HG02973 (cell line): ENCODE measurements at regions not wholly inside any gene's neighbourhood (a gene's known extent, or its start where the extent isn't known, plus 50 kb on each side); places are given as distances from the start of the nearest gene placed in this dataset.

ENCODE experiments used
- ATAC-seq: cut with Tn5 transposase; IDR thresholded peaks from one replicate; pipeline ENCODE4 v1.9.1; 2021; ENCODE audit warnings: moderate library complexity; ENCODE audit not compliant: unreplicated experiment

DNA sequence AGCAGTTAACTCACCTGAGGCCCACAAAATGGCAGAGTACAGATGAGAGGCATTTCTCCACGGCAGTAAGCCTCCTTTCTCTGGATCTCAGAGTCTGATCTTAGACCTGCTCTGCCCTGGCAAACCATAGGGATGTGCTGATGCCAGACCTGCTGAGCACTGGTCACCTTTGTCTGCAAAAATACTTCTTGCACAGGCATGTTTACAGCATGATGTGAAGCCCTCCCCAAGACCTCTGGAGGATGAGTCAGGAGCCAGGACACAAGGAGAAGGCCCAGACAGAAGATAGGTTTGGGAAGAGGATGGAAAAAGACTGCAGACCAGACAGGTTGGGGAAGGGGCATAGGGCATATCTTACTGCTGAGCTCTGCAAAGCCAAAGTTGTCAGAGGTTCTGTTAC lies 426.6 kb downstream of the PMP22 start:
- no peak for ATAC-seq

DNA sequence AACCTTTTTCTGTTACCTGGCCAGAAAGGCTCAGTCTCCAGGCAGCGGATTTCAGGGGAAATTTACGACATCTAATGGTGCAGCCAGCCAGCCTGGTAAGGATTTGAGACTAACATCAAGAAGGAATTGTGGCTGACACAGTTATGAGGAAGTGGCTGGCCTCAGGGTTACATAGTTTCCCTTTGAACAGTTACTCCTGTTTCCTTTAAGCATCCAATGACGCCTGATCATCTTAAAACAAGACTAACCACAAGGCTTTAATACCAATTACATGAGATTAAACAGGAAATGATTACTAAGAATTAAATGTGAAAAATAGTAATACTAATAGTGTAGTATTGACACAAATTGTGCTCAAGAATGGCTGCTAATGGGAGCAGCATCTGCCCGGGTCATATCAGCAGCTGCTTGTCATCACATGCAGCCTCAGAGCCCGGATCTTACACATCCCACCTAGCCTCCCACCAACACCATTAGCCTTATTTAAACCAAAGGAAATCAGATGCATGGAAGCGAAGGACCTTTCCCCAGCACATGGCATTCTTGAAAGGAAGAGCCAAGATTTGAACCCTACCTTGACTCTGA lies 431.8 kb downstream of the PMP22 start:
- no peak for ATAC-seq

DNA sequence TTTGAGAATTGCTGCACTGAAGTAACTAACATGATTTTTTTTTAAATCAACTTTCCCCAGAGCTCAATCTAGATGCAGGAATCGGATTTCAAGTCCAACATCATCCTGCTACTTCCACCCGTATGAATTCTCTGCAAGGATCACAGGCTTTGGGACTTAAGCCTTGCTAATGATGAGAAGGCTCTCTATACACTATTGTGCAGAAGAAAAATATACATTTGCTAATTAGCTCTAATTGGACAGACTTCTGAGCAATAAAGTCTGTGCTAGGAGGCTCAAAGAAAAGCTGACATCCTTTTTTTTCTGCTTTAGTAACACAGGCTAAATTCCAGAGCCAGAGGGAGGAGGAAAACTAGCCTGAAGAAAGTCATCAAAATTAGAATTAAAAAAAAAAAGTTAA lies 433.6 kb downstream of the PMP22 start:
- ATAC-seq = no peak

DNA sequence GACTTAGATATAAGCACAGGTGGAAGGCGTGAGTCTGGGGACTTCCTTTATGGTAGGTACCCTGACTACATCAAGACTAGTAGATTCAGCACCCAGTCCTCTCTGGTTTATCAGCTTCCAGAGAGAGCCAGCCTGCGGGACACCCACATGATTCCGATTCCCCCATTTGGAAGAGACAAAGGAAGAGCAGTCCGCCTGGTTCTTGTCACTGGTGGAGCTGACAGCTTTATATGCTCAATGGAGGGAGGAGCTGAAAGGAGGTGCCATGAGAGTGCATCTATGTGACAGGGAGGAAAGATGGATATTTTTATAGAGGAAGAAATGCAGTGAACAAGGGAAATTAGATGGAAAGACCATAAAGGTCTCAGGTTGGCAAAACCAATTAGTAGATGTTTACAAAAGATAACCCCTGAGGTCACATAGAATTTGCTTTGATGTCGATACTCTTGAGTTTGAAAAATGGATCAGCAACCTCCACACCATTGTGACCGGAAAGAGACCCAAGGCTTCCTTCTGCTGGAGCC lies 437.7 kb downstream of the PMP22 start:
- ATAC-seq = no peak

DNA sequence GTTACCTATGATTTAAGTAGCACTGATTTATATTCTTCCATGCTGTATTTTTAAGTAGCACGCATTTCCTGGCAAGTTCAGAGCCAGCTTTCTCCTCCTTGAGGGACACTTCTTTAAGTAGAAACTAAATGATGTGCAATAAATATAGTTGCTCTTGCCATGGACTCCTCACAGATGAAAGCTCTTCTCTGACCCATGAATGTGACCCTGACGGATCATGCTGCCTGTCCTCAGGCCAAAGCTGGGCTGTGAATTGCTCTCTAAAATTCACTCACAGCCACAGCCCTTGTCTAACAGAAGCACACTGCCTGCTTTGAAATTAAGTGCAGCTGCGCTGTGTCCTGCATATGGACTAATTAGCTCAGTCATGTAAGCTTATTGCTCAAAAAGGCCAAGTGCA lies 438.8 kb downstream of the PMP22 start:
- no peak for ATAC-seq

DNA sequence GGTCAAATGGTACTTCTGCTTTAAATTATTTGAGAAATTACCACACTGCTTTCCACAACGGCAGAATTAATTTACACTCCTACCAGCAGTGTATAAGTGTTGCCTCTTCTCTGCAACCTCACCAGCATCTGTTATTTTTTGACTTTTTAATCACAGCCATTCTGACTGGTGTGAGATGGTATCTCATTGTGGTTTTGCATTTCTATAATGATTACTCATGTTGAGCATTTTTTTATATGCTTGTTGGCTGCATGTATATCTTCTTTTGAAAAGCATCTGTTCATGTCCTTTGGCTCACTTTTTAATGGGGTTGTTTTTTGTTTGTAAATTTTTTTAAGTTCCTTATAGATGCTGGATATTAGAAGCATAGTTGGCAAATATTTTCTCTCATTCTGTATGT lies 446.7 kb downstream of the PMP22 start:
- ATAC-seq = no peak

DNA sequence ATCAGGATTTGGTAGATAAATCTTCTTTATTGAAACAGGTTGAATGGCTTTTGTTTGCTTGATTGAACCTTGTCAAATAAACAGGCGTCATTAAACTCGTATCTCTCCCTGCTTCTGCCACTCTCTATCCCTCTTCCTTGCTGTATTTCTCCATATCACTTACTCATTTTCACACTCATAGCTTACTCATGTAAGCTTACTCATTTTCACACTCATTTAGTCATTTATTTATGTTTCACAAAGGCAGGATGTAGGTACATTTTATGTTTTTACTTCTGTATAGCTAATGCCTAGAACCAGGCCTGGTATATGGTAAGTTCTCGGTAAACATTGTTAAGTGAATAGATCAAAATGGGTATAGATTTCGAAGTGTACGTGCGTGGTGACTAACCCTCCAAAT lies 450.0 kb downstream of the PMP22 start:
- ATAC-seq = no peak

DNA sequence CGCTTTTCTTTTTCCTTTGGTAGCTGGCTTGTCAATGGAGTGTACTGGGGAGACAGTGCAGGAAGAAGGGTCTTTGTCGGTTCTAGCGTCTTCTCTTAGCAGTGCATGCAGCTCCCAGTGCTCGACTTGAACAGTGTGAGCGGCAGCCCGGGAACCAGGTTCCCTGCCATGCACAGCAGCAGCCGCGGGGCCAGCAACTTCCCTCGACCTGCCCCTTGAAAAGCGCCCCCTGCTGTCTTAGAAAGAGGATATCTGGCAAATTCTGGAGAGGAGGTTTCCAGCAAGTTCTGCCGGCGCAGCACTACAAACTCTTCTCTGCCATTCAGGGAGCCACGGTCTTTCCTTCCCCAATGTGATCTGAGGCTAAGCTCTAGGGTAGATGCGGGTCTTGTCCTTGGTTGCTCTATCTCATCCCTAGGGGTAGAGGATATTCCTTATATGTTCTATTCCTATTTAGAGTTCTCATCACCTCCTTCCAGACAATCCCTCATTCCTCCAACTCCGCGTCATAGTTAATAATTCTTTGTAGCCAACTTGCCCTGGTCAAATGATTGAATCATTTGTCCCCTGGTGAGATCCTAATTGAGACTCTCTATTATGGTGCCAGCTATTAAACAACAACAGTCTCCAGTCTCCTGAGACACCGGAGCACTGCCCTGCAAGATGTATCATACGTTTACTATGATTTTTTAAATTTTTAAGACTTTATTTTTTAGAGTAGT lies 451.3 kb downstream of the PMP22 start:
- ATAC-seq = no peak

DNA sequence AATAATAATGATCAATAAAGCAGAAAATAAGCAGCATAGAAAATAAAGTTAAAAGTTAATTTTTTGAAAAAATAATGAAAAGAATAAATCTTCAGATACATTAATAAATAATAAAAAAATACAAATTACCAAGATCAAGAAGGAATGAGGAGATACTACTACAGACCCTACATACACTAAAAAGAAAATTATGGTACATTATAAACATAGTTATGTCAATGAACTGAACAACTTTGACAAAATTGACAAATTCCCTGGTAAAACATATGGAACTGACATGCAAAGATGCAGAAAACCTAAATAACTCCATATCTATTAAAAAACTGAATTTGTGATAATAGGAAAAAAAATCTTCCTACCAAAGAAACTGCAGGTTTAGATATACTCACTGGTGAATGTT lies 456.7 kb downstream of the PMP22 start:
- no peak for ATAC-seq

DNA sequence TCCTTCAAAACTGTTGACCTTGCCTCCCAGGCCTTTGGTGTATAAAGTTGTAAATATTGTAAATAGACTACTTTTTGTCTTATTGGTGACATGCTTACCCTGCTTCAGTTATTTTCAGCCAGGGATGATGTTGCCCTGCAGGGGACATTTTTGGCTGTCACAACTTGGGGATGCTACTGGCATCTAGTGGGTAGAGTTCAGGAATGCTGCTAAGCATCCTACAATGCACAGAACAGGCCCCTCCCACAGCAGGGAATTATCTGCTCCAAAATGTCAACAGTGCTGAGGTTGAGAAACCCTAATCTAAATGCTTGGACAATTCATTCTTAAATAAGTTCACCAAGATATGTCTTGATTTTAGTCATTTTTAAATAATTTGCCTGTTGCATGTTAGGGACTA lies 459.8 kb downstream of the PMP22 start:
- no peak for ATAC-seq

DNA sequence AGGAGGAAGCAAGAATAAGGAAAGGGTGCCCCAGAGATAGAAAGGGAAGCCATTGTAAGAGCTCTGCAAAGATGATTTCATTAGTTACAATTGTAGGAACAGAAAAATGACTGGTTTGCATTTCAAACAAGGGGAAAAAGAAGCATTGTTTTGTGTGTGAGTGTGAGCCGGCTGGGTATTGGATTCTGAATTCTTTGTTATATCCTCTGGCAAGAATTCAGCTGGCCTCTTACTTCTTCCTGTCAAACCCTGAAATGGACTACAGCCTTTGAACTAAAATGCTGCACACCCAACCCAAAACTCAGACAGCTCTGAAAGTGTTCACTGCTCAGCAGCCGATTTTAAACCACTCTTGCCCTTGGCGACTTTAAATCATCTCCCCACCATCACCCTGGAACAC lies 461.3 kb downstream of the PMP22 start:
- ATAC-seq = no peak

DNA sequence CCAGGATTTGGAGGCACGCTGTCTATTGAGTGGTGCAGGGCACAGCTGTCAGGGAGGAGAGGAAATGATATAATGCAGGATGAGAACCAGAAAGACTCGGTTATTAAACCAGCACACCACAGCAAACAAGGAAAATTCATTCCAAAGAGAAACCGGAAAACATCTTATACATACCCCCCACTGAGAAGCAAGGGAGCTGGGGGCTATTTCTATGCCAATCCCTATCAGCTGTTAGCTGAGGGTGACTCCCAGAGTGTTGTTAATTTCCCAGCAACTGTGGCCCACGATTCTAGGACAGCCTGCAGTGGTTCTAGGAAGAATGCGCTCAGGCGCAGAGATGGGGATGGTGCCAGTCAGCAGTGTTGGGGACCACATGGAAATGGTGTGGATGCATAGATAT lies 467.3 kb downstream of the PMP22 start:
- ATAC-seq = no peak

DNA sequence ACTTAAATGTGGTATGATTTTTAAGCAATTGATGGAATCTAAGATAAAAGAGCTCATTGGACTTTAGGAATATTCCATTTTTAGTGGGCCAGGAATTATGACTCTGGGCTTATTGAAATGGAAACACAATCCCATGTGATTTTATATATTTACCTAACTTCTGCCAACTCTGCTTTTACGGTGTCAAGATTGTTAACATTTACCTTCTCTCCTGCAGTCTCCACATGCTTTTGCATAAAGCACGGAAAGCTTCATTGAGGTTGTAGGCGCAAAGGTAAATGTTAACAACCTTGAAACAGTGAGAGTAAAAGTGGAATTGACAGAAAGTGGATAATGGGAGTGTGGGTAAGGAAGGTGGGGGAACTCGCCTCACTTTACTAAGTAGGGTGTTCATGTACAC lies 468.1 kb downstream of the PMP22 start:
- no peak for ATAC-seq

DNA sequence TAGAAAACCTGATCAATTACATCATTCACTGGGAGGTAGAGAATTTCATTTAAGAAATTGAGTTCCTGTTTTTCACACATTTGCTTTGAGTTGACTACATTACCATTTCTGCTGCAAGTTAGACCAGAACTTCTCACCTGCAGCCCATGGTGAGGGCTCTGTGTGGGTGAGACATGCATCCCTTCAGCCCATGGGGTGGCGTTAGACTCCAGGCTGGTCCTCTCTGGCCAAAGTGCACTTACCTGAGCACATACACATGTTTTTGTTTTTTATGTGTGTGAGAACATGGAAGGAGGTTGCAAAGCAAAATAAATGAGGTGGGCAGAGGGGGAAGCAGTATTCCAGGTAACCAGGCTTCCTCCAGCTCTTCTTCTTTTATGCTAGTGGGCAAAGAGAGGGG lies 470.2 kb downstream of the PMP22 start:
- no peak for ATAC-seq

DNA sequence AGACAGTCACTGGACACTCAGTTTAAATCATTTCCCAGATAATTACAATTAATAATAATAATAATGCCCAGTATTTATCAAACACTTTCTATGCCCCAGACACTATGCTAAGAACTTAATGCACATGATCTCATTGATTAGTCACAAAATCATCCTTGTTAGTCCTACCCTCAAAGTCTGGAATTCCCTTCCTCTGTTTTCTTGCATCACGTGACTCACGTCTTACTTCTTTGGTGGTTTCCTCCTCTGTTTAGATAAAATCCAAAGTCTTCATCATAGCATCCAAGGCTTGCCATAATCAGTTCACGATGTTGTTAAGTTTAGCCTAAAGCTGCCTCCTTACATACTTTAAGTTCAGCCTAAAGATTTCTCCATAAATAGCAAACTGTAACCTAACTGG lies 471.9 kb downstream of the PMP22 start:
- ATAC-seq = no peak

DNA sequence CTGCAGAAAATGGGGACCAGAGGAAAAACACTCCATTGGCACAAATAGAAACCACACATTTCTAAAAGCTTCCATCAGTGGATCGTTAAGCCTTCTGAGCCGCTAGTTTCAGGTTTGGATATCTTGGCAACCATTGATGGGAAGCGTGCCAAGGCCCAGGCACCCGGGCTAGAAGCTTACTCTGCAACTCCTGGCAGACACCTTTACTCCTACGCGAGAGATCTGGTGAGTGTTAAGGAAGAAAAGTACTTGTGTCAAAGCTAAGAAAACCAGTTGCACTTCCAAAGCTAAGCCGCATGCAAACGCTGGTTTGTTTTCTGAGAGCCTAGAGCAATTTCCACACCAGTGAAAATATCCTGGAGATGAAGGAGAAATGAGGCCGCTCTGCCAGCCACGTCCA lies 472.4 kb downstream of the PMP22 start:
- ATAC-seq = no peak

DNA sequence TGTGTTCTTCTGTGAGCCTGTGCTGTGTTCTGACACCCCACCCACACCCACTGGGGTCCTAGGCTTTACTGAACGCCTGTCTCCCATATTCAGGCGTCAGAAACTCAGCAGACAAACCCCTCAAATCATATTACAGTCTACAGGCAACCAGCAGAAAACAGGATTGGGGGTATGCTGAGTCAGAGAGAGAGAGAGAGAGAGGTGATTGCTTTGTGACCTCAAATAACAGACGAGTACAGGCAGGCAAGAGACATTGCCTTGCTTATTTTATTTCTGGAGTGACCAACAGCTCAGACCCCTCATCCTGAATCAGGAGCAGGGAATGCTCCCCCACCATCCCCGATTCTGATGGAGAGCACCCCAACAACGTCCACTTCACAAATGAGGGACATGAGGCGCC lies 473.9 kb downstream of the PMP22 start:
- ATAC-seq = no peak

DNA sequence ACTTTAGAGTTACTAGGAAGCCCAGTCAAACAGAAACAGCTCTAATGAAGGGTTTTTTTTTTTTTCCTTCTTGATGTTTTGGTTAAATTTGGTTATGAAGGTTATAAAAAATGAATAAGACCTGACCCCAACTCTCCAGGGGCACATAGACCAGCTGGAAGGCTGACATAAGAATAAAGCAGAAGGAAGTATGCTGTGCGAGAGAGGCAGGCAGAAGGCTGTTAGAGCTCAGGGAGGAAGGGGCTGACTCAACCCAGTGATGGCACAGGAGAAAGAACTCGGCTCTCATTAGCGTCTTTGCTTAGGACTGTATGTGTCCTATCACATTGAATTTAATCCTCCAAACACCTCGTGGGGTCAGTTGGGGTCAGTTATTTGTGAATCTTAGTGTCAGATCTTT lies 474.6 kb downstream of the PMP22 start:
- ATAC-seq = no peak

DNA sequence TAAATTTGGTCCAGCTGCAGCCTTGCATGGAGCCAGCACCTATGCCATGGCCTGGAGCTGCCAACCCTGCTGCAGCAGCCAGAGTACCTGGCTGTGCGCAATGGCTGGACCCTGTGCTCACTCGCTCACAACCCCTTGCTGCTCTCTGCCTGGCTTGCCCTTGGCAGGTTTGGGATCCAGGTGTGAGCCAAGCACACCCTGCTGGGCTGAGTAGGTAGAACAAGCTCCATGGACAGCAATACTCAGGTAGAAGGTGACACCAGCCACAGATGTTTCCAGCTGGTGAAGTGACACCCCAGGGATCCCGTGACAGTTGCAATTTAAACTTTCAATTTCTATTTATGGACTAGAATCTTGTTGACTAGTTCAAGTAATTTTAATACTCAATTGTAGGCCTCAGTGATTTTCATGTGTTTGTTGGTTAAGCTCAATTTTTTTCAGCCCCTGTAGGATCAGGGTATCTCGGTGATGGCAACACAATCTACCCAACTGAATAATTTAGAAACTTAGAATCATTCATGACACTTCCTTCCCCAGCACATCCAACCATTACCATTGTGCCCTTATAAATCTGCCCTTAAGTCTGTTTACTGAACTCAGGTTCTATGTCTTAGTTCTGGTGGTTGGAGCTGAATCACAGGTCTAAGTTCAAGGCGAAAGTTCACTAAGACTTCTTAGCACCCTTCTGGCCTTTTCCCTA lies 480.0 kb downstream of the PMP22 start:
- ATAC-seq = peak; percentile 81

DNA sequence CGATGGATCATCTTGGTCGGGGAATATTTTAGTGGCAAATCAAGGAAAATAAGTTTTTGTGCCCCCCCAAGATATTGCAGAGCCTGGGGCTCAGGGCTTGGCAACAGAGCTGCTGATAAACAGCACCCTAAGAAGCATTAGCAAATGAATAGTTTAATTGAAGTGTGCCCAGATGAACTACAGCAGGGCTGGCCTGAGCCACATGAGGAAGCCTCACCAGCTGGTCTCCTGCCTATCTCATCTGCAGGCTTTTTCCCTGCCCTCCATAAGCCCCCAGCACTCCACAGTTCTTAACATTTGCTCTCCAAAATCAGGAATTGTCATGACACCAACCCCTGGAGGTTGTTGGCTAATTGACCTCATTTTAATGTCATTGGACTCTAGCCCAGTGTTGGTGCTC lies 480.2 kb downstream of the HS3ST3B1 start:
- ATAC-seq = no peak

DNA sequence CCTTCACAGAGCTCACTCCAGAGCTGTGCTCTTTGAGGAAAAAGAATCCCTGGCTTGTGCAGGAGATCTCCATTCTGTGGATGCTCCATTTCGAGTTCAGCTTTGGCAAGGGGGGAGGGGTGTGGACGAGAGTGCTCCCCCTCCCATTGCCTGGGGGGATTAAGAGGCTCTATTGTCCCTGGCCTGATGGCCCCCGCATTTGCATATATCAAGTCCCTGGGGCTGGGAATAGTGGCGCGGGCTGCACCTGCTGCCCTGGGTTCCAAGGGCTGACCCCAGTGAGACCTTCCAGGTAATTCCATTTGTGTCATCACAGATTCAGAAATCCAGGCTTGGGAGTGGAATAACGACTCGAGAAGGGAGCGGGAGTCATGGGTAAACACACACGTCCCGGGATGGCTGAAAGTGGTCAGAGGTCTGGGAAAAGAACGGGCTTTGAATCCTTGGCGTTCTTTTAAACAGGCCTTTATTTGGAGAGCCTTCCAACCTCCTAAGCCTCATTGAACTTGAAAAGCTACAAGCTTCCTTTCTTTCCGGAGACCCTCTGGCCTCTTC lies 479.3 kb downstream of the HS3ST3B1 start:
- ATAC-seq = no peak

DNA sequence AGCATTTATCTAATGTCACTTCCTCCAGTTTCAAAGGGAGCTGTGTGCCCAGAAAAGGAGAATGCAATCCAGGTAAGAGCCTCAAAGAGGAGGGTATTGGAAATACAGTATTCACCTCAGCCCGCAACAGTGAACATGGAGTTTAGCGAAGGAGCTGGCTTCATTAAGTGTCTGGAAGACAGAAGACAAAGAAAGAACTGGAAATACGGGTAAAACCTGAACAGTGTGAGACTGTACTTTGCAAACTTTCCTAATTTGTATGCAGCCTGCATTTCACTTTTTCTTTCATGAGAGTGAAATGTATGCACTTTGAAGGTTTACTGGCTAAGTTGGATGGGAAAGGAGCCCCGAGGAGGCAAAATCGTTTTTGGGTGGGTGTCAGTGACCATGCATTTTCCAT lies 478.4 kb downstream of the HS3ST3B1 start:
- ATAC-seq = no peak
